Activated CD4-positive, alpha-beta T cell treated with anti-CD3 and anti-CD28 coated beads, Interleukin-2, Interleukin-6, amounts not matched to agents 100 ng/mL and 50 ng/mL, durations not matched to agents 16 hours and 8 hours (primary cell): ENCODE measurements at regions not wholly inside any gene's neighbourhood (a gene's known extent, or its start where the extent isn't known, plus 50 kb on each side); places are given as distances from the start of the nearest gene placed in this dataset.

Experiments used
- DNase-seq: peaks from one replicate; pipeline ENCODE4 v3.0.0-alpha.2; 2020

DNA sequence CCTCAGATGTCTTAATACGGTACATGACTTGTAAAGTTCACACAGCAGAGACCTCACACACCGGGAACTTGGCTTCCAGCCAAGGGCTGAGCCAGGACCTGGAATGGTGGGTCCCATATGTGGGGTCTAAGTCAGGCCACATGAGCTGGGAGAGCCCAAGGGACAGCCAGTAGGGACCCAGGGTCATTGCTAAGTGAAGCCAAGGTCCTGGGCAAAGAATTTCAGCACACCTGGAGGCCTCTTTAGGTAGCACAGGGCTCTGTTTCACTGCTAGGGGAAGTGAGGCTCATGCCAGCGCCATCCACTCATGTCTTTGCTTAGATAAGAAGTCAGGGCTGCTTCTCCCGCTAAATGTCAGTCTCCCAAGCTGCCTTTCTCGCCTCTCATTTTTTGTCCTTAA, 116.6 kb upstream of the TLE3 start:
- no peak for DNase-seq

DNA sequence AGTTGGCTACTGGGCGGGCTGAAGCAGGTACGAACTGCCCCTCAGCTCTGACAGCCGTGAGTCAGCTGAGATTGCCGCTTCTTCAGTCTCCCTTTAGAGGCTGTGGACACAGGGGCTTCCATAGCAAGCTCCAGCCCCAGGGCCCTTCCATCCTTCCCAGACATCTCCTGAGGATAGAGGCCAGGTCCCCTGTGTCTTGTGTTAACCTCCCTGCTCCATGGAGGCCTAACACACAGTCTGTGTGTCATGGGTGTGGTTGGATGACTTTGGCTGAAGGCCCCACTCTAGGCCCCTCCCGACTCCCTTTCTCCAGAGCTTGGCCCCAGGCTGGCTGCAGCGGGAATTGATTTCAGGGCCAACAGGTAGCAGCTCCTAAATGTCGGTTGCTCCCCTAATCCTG, 116.1 kb upstream of the TLE3 start:
- DNase-seq, result no peak

GRCh38 chr15:70212963-70213315, 115.2 kb upstream of the TLE3 start:
- no peak for DNase-seq

DNA sequence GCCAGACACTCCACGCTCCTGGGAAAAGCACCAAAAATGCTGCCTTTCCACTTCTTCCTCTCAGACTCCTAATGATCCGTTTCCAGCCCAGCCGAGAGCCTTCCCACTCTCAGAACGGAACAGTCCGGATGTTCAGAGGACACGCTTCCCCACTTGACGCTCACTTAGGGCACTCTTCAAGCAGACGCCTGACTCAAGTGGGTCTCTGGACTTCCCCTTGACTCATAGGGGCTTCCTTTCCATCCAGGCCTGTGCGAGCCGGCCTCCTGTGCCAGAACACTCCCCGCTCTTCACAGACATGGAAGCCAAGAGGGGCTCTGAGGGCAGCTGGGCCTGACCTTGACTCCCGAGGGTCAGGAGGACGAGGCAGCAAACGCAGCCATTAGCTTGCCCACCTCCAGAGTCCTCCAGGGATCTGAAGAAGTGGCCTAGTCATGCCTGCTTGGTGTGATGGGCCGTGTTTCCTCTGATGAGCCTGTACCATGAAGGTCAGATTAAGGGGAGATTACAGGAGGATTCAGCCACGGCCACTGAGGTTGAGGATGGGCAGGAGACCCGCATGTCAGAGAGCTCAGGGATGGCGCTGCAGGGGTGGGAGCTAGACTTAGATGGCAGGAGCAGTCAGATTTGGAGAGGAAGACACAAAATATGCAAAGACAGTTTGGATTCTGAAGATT, 114.7 kb upstream of the TLE3 start:
- DNase-seq, result no peak

- no peak for DNase-seq
These were observed 112.8 kb upstream of the TLE3 start for GRCh38 chr15:70210528-70210927.

DNA sequence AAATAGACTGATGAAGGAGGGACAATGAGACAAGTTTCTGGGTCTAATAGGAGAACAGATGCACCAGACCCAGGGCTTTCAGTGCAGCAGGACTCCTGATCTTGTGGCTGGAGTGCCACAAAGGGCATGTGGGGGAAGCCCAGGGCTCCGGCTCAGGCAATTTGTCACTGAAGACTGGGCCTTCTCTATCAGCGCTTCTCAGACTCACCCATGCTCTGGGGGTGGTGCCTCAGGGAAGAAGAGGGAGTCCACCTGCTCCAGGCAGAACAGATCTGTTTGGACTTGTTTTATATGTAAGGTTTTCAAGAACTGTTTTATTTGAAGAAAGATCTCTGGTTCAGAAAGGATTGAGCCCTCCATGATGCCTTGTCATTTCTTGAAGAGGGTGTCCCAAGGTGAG, 112.4 kb upstream of the TLE3 start:
- DNase-seq, result no peak

GRCh38 chr15:70209499-70209898, 111.8 kb upstream of the TLE3 start:
- no peak for DNase-seq

DNA sequence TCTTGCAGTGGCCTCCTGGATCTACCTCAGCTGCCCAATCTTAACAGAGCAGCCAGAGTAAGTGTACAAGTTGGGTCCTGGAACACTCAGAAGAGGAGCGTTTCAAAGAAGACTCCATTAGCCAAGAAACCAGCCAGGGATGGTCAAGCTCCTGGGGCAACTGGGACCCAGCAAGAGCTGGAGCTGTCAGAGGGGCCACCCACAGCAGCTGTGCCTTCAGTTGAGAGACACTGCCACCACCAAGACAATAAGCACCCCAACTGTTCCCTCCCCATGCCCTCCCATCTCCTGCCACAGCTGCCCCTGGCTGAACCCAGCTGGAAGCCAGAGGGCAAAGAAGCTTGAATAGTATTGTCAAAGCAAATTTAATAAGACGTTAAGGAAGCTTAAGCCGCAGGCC, 110.6 kb upstream of the TLE3 start:
- DNase-seq, result no peak

GRCh38 chr15:70206668-70207067, 109.0 kb upstream of the TLE3 start:
- no peak for DNase-seq

- no peak for DNase-seq
These were observed 106.9 kb upstream of the TLE3 start for GRCh38 chr15:70204652-70205051.

- no peak for DNase-seq
These were observed 106.4 kb upstream of the TLE3 start for GRCh38 chr15:70203981-70204560.

DNA sequence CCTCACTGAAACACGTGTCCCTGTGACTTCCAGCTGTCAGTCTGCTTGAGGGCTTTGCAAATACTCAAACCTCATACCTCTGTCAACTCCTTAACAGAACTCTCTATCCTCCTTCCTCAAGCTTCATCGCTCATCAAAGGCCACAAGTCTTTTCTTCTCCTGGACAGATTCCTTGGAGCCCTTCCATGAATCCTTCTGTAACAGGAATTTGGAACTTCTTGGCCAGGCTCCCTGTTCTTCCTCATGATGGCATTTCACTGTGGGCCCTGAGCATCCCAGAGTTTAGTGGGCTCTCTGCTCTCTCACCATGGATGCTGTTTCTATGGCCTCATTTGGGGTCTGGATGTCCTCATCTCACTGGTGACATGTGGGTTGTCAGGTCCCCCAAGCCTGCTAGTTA, 105.0 kb upstream of the TLE3 start:
- DNase-seq, result no peak

DNA sequence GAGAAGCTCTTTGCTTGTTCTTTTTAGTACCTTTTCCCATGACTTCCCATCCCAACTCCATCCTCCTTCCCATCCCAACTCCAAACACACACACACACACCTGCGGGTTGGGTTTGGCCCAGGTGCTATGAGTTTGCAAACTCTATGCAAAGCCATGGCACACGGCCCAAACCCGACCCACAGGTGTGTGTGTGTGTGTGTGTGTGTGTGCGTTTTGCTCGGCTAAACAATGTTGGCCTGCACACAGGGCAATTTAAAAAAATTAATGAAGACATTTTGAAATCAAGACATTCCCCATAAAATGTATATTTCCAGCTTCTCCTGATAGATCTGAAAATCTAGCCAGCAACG, 103.7 kb upstream of the TLE3 start:
- DNase-seq, result no peak

GRCh38 chr15:70200511-70201424, 103.1 kb upstream of the TLE3 start:
- DNase-seq, result no peak

GRCh38 chr15:70199540-70200410, 102.1 kb upstream of the TLE3 start:
- DNase-seq, result no peak

- DNase-seq, result no peak
These were observed 101.4 kb upstream of the TLE3 start for GRCh38 chr15:70199124-70199482.

DNA sequence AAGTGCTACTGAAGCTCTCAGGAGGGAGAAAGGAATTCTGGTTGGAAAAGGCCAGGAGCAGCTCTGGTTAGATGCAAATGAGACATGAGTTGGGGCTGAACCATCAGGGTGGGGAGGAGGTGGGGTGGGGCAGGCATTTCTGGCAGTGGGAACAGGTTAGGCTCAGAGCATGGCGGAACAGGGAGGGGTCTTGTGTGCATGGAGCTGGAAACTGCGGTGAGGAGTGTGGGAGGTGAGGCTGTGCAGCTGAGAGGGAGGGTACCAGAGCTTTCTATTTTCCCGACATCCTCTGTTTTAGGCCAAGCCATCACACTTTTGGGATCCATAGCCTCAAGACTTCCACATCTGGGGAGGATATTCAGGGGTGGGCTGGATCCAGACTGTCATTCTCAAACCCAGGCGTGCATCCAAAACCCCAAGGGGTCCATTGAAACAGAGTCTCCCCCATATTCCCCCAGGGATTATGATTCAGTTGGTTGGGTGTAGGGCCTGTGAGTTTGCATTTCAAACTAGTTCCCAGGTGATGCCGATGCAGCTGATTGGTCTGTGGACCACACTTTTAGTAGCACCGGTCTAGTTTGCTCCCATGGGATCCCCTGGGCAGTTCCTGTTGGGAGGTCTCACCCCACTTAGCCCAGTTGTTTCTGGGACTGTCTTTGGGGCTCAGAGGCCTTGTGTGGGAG, 100.9 kb upstream of the TLE3 start:
- DNase-seq, result no peak

DNA sequence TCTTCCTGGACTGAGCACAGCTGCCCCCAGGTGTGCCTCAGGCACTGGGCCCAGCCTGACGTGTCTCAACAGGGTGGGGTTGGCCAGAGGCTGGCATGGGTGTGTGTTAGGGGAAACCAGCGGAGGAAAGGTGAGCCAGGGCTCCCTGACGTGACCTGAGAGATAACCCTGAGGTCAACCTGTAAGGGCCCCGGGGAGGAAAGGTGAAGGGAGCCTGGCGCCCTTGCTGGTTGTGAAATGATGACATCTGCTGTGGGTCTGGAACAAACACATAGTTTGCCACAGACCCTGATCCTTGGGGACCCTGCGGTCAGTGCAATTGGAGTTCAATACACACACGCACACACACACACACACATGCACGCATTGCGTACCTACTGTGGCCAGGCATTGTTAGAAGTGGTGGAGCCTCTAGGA, 100.2 kb upstream of the TLE3 start:
- DNase-seq, result no peak

DNA sequence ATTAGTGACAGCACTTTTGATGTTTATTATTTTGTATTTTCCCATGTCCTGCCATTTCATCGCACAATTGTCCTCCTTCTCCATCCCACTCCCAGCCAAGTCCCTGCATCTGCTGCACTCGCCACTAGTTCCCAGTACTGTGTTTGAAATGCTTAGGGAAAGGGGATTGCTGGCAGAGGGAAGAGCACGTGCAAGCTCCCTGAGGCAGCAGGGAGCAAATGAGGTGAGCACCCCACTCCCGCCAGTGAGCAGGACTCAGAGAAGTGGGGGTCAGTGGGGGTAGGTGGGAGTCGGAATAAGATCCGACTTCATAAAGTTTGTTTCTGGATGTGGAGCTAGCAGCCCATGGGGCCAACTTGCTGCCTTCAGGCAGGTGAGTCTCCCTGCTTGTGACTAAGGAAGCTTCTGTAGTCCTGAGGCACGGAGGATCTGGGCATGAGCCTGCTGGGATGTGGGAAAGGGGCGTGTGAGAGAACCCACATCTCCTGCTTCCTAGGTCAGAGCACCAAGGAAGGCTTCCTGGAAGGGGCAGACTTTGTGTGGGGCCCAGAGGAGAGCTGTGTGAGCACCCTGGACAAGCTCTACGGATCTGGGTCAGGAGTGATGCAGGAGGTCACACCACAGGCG, 99.7 kb upstream of the TLE3 start:
- no peak for DNase-seq

GRCh38 chr15:70196372-70197316, 98.9 kb upstream of the TLE3 start:
- peak; percentile 66 for DNase-seq
